Stimulated activated CD8-positive, alpha-beta memory T cell treated with anti-CD3 and anti-CD28 coated beads, Interleukin-12 subunit alpha, Interleukin-12 subunit beta, amount 100 ng/mL, for 1 hour (primary cell): ENCODE measurements at regions not wholly inside any gene's neighbourhood (a gene's known extent, or its start where the extent isn't known, plus 50 kb on each side); places are given as distances from the start of the nearest gene placed in this dataset.

Experiments
- DNase-seq: peaks from one replicate; pipeline ENCODE4 v3.0.0-alpha.2; 2020; ENCODE audit warnings: low read depth

DNA sequence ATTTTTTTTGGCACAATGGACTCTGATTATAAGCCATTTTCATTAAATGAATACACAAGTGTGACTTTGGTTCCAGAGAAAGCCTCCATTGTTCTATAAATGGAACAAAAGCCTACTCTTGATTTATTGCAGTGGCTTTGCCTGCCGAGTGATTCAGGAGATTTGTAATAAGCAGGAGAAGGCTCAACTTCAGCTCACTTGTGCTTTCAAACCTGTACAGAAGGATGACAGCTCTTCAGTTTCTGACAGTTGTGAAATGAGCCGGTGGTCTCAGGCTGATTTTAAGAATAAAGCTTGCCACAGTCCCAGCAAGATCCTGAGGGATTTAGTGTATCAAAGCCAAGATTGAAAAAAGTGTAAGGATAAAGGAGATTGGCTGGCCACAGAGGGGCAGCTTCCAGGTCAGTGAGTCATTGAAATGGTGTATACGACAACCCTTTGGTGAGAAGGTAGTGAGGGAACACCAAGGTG is 438.8 kb upstream of the TGFBR2 start:
- no peak for DNase-seq

DNA sequence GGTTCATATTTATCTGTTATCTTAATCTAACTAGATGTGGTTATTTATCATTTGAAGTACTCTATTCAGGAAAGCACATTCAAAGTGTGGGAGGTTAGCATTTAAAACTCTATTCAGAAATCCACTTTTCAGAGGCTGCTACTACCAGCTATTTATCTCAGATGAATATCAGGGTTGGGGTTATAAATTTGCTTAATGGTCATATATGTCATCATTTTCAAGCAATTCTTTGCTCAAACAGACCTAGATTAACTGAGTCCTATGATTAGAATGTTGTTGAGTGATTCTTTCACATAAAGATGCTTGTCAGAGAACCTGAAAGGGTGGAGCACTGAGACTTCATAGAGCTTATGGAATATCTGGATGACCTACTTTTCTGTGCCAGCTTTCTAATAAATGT is 436.9 kb upstream of the TGFBR2 start:
- no peak for DNase-seq

DNA sequence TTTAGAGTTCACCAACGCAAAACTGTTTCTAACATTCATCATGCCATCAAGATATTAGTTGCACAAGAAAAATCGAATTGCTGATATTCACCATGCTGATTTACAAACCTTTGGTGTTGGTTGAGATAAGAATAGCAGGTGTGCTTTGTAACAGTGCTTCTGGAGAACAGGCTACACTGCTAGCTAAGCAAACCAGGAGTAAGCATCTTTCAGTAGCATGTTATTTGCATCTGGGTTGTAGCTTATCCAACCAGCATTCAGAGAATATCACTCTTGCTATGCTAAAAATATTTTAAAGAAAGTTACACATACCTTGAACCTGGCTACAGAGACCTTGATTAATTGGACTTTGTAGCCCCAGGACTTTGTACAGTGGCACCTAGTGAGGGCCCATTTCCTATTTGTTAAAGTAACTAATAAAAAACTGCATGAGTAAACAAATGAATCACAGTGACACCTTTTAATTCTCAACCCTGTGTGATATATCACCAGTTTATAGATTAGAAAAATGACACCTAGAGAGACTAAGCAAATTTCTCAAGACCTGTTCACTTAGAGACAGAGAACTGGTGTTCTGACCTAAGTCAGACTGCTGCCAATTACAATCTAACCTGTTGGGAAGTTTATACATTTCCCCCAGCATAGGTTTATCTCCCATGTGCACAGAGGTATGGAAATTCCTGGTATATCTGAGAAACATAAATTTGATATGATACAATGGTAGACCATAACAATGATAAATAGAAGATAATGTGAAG is 435.5 kb upstream of the TGFBR2 start:
- DNase-seq = no peak

DNA sequence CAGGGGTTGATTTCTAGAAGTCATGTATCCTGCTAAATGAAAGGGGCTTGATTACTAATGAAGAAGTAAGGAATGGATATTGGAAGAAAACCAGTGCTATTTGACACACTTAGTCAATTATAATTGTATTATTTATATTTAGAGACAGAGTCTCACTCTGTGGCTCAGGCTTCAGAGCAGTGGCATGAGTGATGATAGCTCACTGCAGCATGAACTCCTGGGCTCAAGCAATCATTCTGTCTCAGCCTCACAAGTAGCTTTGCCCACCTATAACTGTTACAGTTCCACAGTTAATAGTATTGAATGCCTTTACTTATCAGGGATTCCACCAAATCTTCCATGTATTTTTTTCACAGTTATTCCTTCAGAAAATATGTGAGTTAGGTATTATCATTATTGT is 432.0 kb upstream of the TGFBR2 start:
- DNase-seq = no peak

- DNase-seq = no peak
Observed at GRCh38 chr3:30180310-30181177, 425.9 kb upstream of the TGFBR2 start.

- no peak for DNase-seq
Observed at GRCh38 chr3:30181178-30181465, 425.3 kb upstream of the TGFBR2 start.

DNA sequence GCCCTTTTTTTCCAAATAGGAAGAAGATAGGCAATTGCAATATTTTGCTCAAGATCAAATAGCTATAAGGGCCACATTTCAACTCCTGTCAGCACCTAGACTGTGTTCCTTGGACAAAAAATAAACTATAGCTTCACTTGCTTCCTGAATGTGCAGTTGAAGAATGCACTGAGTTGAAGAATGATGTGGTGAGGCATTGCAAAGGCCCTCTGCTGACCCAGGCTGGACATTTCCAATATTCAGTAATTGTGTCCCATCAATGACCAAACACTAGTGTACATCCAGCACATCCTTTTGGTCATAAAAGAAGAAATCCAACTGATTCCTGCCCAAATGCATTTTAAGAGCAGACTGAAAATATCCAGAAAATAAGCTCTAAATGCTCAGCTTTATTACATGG is 424.8 kb upstream of the TGFBR2 start:
- no peak for DNase-seq

DNA sequence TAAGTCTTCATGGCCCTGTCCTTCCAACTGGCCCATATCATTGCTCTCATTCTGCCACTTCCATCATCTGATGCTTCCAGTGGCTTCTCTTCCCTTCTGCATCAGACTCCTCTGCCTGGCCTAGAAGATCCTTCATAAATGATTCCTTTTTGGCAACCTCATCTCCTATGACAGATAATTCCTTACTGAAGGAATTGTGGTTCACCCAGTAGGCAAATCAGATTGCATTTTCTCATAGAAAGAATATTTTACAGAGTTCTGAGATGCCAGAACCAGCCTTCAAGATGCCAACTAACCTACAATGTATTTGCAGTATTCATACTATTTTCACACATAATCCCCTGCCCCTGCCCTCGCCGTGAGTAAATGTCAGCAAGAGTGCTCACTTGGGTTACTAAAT is 423.0 kb upstream of the TGFBR2 start:
- DNase-seq = no peak

- no peak for DNase-seq
Observed at GRCh38 chr3:30184091-30184810, 422.1 kb upstream of the TGFBR2 start.

GRCh38 chr3:30185872-30186271 is 420.5 kb upstream of the TGFBR2 start:
- no peak for DNase-seq

- DNase-seq = no peak
Observed at GRCh38 chr3:30186741-30187219, 419.6 kb upstream of the TGFBR2 start.

DNA sequence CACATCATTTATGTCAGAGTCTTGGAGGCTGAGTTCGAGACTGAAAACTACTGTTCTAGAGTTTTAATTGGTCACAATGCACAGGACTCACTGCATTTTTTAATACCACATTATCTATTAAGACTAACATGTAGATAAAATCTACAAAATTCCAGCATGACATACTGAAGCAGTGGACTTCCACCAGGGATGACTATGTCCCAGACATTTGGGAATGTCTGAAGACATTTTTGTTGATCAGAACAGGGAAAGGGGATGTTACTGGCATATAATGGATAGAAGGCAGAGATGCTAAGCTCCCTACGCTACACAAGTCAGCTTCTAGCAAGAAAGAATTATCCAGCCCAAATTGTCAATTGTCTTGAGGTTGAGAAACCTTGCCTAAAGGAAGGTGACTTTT is 419.0 kb upstream of the TGFBR2 start:
- no peak for DNase-seq

- DNase-seq = no peak
Observed at GRCh38 chr3:30188713-30189112, 417.7 kb upstream of the TGFBR2 start.

GRCh38 chr3:30189900-30190299 is 416.5 kb upstream of the TGFBR2 start:
- no peak for DNase-seq

GRCh38 chr3:30193625-30194044 is 412.8 kb upstream of the TGFBR2 start:
- no peak for DNase-seq

GRCh38 chr3:30195352-30195751 is 411.0 kb upstream of the TGFBR2 start:
- no peak for DNase-seq

DNA sequence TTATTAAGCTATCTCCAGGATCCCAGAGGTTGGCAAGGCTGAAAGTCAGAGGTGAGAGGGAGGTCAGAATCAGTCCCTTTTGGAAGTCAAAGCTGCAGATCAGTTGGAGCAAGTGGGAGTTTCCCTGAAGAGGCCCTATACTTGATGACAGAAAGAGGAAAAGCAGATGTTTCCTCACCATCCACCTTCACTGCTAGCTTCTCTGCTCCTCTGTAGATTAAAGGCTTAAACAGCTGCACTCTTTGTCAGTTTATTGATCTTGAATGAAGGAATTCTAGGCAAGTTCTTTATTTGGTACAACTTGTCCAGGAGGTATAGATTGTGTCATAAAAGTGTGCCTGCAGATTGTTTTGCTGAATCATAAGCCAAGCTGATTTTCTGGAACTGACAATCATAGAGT is 408.2 kb upstream of the TGFBR2 start:
- DNase-seq = no peak

DNA sequence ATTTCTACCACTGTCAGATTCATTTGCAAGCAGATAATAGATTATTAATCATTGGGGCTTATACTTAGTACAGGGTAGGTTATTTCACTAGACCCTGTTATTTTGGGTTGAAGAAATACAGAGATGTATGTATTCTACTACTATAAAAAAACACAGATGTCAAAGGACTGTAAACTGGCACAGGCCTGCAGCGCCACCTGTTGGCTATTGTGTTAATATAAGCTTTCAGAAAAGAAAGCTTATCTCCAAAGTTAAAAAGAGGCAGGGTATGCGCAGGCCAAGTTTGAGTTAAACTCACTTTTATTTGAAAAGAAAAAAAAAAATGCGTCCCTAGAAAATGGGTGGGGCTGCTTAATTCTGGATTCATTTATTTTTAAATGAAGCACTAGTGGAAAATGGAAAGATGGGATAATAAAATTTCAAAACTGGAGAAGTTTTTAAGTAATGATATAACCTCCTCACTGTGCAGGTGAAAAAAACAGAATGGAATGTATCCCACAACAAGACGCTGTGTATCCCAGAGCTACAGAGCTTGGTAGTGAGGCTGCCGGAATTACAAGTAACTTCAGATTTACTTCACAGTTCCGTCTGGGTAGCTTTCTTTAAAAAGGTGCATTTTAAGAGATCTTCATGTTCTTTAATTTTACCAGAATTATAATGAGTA is 407.2 kb upstream of the TGFBR2 start:
- DNase-seq = peak; percentile 45

GRCh38 chr3:30199855-30200254 is 406.5 kb upstream of the TGFBR2 start:
- DNase-seq = no peak

DNA sequence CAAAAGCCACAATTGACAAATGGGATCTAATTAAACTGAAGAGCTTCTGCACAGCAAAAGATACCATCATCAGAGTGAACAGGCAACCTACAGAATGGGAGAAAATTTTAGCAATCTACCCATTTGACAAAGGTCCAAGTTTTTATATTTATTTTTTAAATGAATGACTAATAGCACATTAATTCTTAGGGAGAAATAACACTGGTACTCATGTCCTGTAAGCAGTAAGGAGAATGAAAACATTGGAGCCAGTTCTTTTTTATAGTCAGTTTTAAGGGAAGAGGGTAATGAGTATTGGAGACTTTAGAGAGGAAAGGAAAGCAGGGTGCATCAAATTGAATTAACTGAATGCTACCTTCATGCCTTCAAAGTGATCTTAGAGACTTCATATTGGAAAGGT is 404.7 kb upstream of the TGFBR2 start:
- DNase-seq = no peak

- no peak for DNase-seq
Observed at GRCh38 chr3:30203301-30203700, 403.1 kb upstream of the TGFBR2 start.

DNA sequence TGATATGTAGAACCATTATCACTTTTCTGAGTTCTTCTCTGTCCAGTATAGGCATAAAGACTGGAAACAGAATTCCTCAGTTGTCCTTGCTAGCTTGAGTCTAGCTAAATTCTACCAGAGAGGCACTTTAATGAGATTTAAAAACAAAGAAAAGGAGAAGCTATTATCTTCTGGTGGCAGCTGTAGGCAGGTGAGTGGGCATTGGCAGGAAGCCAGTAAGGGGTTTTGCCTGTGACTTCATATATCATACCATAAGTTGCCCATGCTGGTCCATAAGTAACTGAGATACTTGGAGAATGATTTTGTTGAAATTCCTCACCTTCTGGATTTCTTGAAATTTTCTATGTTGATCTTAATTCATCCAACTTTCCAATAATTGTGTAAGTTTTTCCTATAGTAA is 402.3 kb upstream of the TGFBR2 start:
- DNase-seq = no peak
